ENCODE measurements at regions not wholly inside any gene's neighbourhood (a gene's known extent, or its start where the extent isn't known, plus 50 kb on each side); places are given as distances from the start of the nearest gene placed in this dataset.

GRCh38 chr2:88355486-88355885, 97.0 kb downstream of the FOXI3 start:
- Mint-ChIP-seq H3K4me3 (no peak overlapping the region), H3K27me3 (peaks cover 42% of the 10 kb centered on the region), H3K27ac (no peak overlapping the region), H3K36me3 (ENCODE audit: low read depth) (no peaks in the 10 kb centered on the region), H3K9me3 (no peaks in the 10 kb centered on the region), H3K4me1 (ENCODE audit: low read depth) (no peaks in the 10 kb centered on the region)
- Histone ChIP-seq H3K27ac (ENCODE audit: low read depth in 1 of 2, low read length in 2 of 2) (no peak overlapping the region), H3K36me3 (ENCODE audit: insufficient read depth, low read length) (no peaks in the 10 kb centered on the region), H3K9me3 (ENCODE audit: control insufficient read depth in 1 of 2, insufficient read depth in 1 of 2, low read length in 2 of 2) (peaks cover 0 to 6% of the 10 kb centered on the region in 2 experiments), H3K27me3 (ENCODE audit: control insufficient read depth in 1 of 2, insufficient read depth in 2 of 2, low read length in 2 of 2) (peaks cover 4 to 13% of the 10 kb centered on the region in 2 experiments), H3K4me1 (ENCODE audit: insufficient read depth, low read length) (peaks cover 7% of the 10 kb centered on the region), H3K4me3 (ENCODE audit: low read length) (no peak overlapping the region)
- DNase-seq: no peak
- no peak for TF ChIP-seq CTCF (IDR thresholded peaks at IDR 0.05)
- no peak for ATAC-seq (ENCODE audit: poor library complexity)
- ChIA-PET POLR2A (no interaction called here), CTCF (no interaction called here)
- intact Hi-C loops (cut with DNase I, micrococcal nuclease): no loop called here

GRCh38 chr2:88351249-88351601, 101.3 kb downstream of the FOXI3 start:
- Mint-ChIP-seq H3K27ac (no peak overlapping the region), H3K36me3 (ENCODE audit: low read depth) (no peaks in the 10 kb centered on the region), H3K27me3 (peaks cover 62% of the 10 kb centered on the region), H3K4me3 (no peak overlapping the region), H3K9me3 (no peaks in the 10 kb centered on the region), H3K4me1 (ENCODE audit: low read depth) (no peaks in the 10 kb centered on the region)
- Histone ChIP-seq H3K27me3 (ENCODE audit: control insufficient read depth in 1 of 2, insufficient read depth in 2 of 2, low read length in 2 of 2) (peaks cover 5 to 19% of the 10 kb centered on the region in 2 experiments), H3K27ac (ENCODE audit: low read depth in 1 of 2, low read length in 2 of 2) (no peak overlapping the region), H3K9me3 (ENCODE audit: control insufficient read depth in 1 of 2, insufficient read depth in 1 of 2, low read length in 2 of 2) (peaks cover 0 to 7% of the 10 kb centered on the region in 2 experiments), H3K4me3 (ENCODE audit: low read length) (no peak overlapping the region), H3K36me3 (ENCODE audit: insufficient read depth, low read length) (no peaks in the 10 kb centered on the region), H3K4me1 (ENCODE audit: insufficient read depth, low read length) (peaks cover 9% of the 10 kb centered on the region)
- DNase-seq (no peak), ATAC-seq (ENCODE audit: poor library complexity) (no peak)
- TF ChIP-seq CTCF (IDR thresholded peaks at IDR 0.05): peak; percentile 8
- ChIA-PET POLR2A (no interaction called here), CTCF (interaction anchor here (0.9 to 1.6 kb wide), 2 partner anchors 9 to 25 kb away, joined by 3 read pairs; no protein-coding TSS in a partner anchor)
- intact Hi-C loops (cut with DNase I, micrococcal nuclease): no loop called here

GRCh38 chr2:88350331-88351248, 101.9 kb downstream of the FOXI3 start:
- Histone ChIP-seq H3K4me3 (ENCODE audit: low read length) (peak overlapping the region; percentile 51), H3K27me3 (ENCODE audit: control insufficient read depth in 1 of 2, insufficient read depth in 2 of 2, low read length in 2 of 2) (peaks cover 5 to 19% of the 10 kb centered on the region in 2 experiments), H3K9me3 (ENCODE audit: control insufficient read depth in 1 of 2, insufficient read depth in 1 of 2, low read length in 2 of 2) (peaks cover 0 to 7% of the 10 kb centered on the region in 2 experiments), H3K27ac (ENCODE audit: low read depth in 1 of 2, low read length in 2 of 2) (no peak overlapping the region), H3K36me3 (ENCODE audit: insufficient read depth, low read length) (no peaks in the 10 kb centered on the region), H3K4me1 (ENCODE audit: insufficient read depth, low read length) (peaks cover 9% of the 10 kb centered on the region)
- peak; percentile 66 for TF ChIP-seq CTCF (IDR thresholded peaks at IDR 0.05)
- DNase-seq (peak; percentile 13 to 76 (median 61)), ATAC-seq (ENCODE audit: poor library complexity) (peak; percentile 57)
- no peak overlapping the region for H3K27ac Mint-ChIP-seq
- intact Hi-C loops (cut with DNase I, micrococcal nuclease): no loop called here
- no peaks in the 10 kb centered on the region for H3K4me1 Mint-ChIP-seq (ENCODE audit: low read depth)
- H3K4me3 Mint-ChIP-seq: peak overlapping the region; percentile 66
- peaks cover 60% of the 10 kb centered on the region for H3K27me3 Mint-ChIP-seq
- ChIA-PET CTCF (interaction anchor here (0.9 to 1.6 kb wide), 2 partner anchors 10 to 26 kb away, joined by 3 read pairs; no protein-coding TSS in a partner anchor), POLR2A (no interaction called here)
- no peaks in the 10 kb centered on the region for H3K36me3 Mint-ChIP-seq (ENCODE audit: low read depth)
- H3K9me3 Mint-ChIP-seq: no peaks in the 10 kb centered on the region
